OCI-LY1 (cell line): ENCODE measurements at regions not wholly inside any gene's neighbourhood (a gene's known extent, or its start where the extent isn't known, plus 50 kb on each side); places are given as distances from the start of the nearest gene placed in this dataset.

Experiments
- CTCF ChIP-seq: fragments of 200-600 bp; sonication (generic), shearing (Covaris generic); IDR thresholded peaks from 2 replicates; pipeline ENCODE4 v1.5.1; 2017; ENCODE audit warnings: mild to moderate bottlenecking, antibody characterized with exemption, low read length, moderate library complexity, mixed read lengths
- EZH2 ChIP-seq: fragments of 200-600 bp; sonication (generic), shearing (Covaris generic); IDR thresholded peaks from 2 replicates; pipeline ENCODE4 v1.8.0; 2017; ENCODE audit warnings: borderline replicate concordance, mixed run types, mild to moderate bottlenecking, antibody characterized with exemption, low read length, moderate library complexity, mixed read lengths

DNA sequence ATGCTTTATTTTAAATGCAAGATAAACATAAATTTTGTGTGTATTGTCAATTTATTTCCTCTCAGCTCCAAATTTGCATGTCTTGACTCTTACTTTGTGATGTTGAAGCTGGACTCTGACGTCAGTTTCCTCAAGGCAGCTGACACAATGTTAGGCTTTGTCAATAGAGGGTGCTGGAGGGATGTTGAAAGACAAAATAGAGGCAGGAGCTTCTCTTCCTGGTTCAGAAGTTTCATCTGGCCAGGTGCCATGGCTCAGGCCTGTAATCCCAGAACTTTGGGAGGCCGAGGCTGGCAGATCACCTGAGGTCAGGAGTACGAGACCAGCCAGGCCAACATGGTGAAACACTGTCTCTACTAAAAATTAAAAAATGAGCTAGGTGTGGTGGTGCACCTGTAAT, 408.6 kb downstream of the GBE1 start:
- TF ChIP-seq CTCF (no peak), EZH2 (no peak)
